ENCODE measurements at regions not wholly inside any gene's neighbourhood (a gene's known extent, or its start where the extent isn't known, plus 50 kb on each side); places are given as distances from the start of the nearest gene placed in this dataset.

- no peak overlapping the region for H3K4me3 ChIP-seq
- no peak overlapping the region for H3K9ac ChIP-seq
- H3K79me2 ChIP-seq (ENCODE audit: low read depth): no peaks in the 10 kb centered on the region
- H3F3A ChIP-seq (ENCODE audit: low read depth): no peaks in the 10 kb centered on the region
- H3K27me3 ChIP-seq: no peaks in the 10 kb centered on the region
- no peak overlapping the region for H3K4me2 ChIP-seq
- Mint-ChIP-seq H3K27me3 (ENCODE audit: insufficient read depth, low read depth) (no peaks in the 10 kb centered on the region), H3K4me3 (no peak overlapping the region), H3K27ac (no peak overlapping the region), H3K4me1 (peaks cover 8% of the 10 kb centered on the region), H3K9me3 (no peaks in the 10 kb centered on the region), H3K36me3 (no peaks in the 10 kb centered on the region)
- DNase-seq (ENCODE audit: low spot score): no peak
- H3K9me3 ChIP-seq (ENCODE audit: low read depth): no peaks in the 10 kb centered on the region
- H3K27ac ChIP-seq: no peak overlapping the region
- TF ChIP-seq EZH2phosphoT487 (IDR thresholded peaks at IDR 0.05): no peak
- no peak for TF ChIP-seq CTCF (IDR thresholded peaks at IDR 0.05)
- no peak for TF ChIP-seq EZH2 (IDR thresholded peaks at IDR 0.05)
- no peaks in the 10 kb centered on the region for H4K20me1 ChIP-seq (ENCODE audit: low read depth)
- no peaks in the 10 kb centered on the region for H3K36me3 ChIP-seq
- H3K4me1 ChIP-seq: no peaks in the 10 kb centered on the region
- H2AFZ ChIP-seq (replicated peaks): no peak overlapping the region
These were observed 195.1 kb downstream of the INHBA start for GRCh38 chr7:41507686-41508268.

- Histone ChIP-seq H4K20me1 (ENCODE audit: low read depth) (no peaks in the 10 kb centered on the region), H3K9ac (no peak overlapping the region), H3K27ac (no peak overlapping the region), H3K4me2 (no peak overlapping the region), H3F3A (ENCODE audit: low read depth) (no peaks in the 10 kb centered on the region), H3K9me3 (ENCODE audit: low read depth) (no peaks in the 10 kb centered on the region), H3K4me3 (no peak overlapping the region), H3K4me1 (no peaks in the 10 kb centered on the region), H3K79me2 (ENCODE audit: low read depth) (no peaks in the 10 kb centered on the region), H3K27me3 (no peaks in the 10 kb centered on the region), H3K36me3 (no peaks in the 10 kb centered on the region), H2AFZ (replicated peaks) (no peak overlapping the region)
- Mint-ChIP-seq H3K27me3 (ENCODE audit: insufficient read depth, low read depth) (peaks cover 3% of the 10 kb centered on the region), H3K27ac (no peak overlapping the region), H3K36me3 (no peaks in the 10 kb centered on the region), H3K4me3 (no peak overlapping the region), H3K4me1 (peaks cover 8% of the 10 kb centered on the region), H3K9me3 (no peaks in the 10 kb centered on the region)
- TF ChIP-seq CTCF (IDR thresholded peaks at IDR 0.05) (no peak), EZH2phosphoT487 (IDR thresholded peaks at IDR 0.05) (no peak), EZH2 (IDR thresholded peaks at IDR 0.05) (no peak)
- no peak for DNase-seq (ENCODE audit: low spot score)
These were observed 198.5 kb downstream of the INHBA start for GRCh38 chr7:41504214-41504980.

DNA sequence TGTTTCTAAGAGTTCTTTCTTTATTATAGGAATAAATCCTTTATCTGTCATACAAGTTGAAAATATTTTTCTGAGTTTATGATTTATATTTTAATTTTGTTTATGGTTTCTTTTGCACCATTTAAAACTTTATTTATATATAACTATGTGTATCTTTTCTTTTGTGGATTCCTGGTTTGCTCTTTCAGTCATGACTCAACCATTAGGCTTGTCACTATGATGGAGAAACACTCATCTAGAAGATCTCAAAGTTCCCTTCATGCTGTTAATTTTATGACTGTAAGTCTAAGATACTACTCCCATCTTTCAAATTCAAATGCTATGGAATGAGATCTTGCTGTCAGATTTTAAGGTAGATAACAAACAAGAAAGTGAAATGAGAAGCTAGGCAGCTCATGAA lies 199.5 kb downstream of the INHBA start:
- H3K27me3 Mint-ChIP-seq (ENCODE audit: insufficient read depth, low read depth): peaks cover 3% of the 10 kb centered on the region
- no peaks in the 10 kb centered on the region for H3K36me3 Mint-ChIP-seq
- Histone ChIP-seq H3K9me3 (ENCODE audit: low read depth) (no peaks in the 10 kb centered on the region), H2AFZ (replicated peaks) (no peak overlapping the region), H3F3A (ENCODE audit: low read depth) (no peaks in the 10 kb centered on the region), H4K20me1 (ENCODE audit: low read depth) (no peaks in the 10 kb centered on the region), H3K36me3 (no peaks in the 10 kb centered on the region), H3K4me2 (no peak overlapping the region), H3K4me1 (no peaks in the 10 kb centered on the region), H3K79me2 (ENCODE audit: low read depth) (no peaks in the 10 kb centered on the region), H3K27me3 (no peaks in the 10 kb centered on the region), H3K4me3 (no peak overlapping the region), H3K27ac (no peak overlapping the region), H3K9ac (no peak overlapping the region)
- no peak for TF ChIP-seq EZH2phosphoT487 (IDR thresholded peaks at IDR 0.05)
- no peak for TF ChIP-seq EZH2 (IDR thresholded peaks at IDR 0.05)
- no peak for TF ChIP-seq CTCF (IDR thresholded peaks at IDR 0.05)
- DNase-seq (ENCODE audit: low spot score): no peak
- no peaks in the 10 kb centered on the region for H3K9me3 Mint-ChIP-seq
- peaks cover 6% of the 10 kb centered on the region for H3K4me1 Mint-ChIP-seq
- no peak overlapping the region for H3K27ac Mint-ChIP-seq
- no peak overlapping the region for H3K4me3 Mint-ChIP-seq

Measured in neural progenitor cell (in vitro differentiated cells).